Naive thymus-derived CD4-positive, alpha-beta T cell (primary cell): ENCODE measurements at regions not wholly inside any gene's neighbourhood (a gene's known extent, or its start where the extent isn't known, plus 50 kb on each side); places are given as distances from the start of the nearest gene placed in this dataset.

ENCODE experiments used
- ATAC-seq: fragments of 150-1000 bp; cut with Tn5 transposase; 2 replicates; pipeline ENCODE4 v1.10.0; 2021; ENCODE audit warnings: mild to moderate bottlenecking, moderate library complexity
- CTCF ChIA-PET: fragments of 350-600 bp; sonication (Branson Sonifier 250); formaldehyde crosslinking; loops from one replicate; lab custom pipeline; 2021; ENCODE audit warnings: antibody characterized with exemption; lab: Charles Lee
- POLR2A ChIA-PET: fragments of 350-600 bp; sonication (Branson Sonifier 250); formaldehyde crosslinking; loops from one replicate; lab custom pipeline; 2021; ENCODE audit warnings: antibody characterized with exemption, inconsistent platforms; lab: Charles Lee
- DNase-seq, 9 donors: peaks; one replicate each; pipeline versions ENCODE4 v3.0.0 to v3.0.0-alpha.2; 2020 to 2022; ENCODE audit warnings: mixed read lengths in 1 of 9
- H3K27ac ChIP-seq: one replicate; pipeline ENCODE4 v1.7.0; 2013; ENCODE audit warnings: mild to moderate bottlenecking, low read depth, low read length, moderate library complexity
- H3K27me3 ChIP-seq, 2 donors: one replicate each; pipeline ENCODE4 v1.7.0; 2013; ENCODE audit warnings: low read length in 2 of 2, mild to moderate bottlenecking in 2 of 2, moderate library complexity in 2 of 2; ENCODE audit not compliant: control insufficient read depth in 2 of 2, insufficient read depth in 2 of 2
- H3K36me3 ChIP-seq, 3 experiments: 1 replicate in 2 of 3; 2 replicates in 1 of 3; pipeline ENCODE4 v1.7.0; 2013; ENCODE audit warnings: low read length in 3 of 3, mild to moderate bottlenecking in 3 of 3, moderate library complexity in 1 of 3; ENCODE audit not compliant: insufficient read depth in 3 of 3, control insufficient read depth in 2 of 3
- H3K4me1 ChIP-seq, 2 donors: one replicate each; pipeline ENCODE4 v1.7.0; 2013; ENCODE audit warnings: low read length in 2 of 2, mild to moderate bottlenecking in 2 of 2, moderate library complexity in 1 of 2; ENCODE audit not compliant: control insufficient read depth in 2 of 2, insufficient read depth in 2 of 2
- H3K4me3 ChIP-seq: 2 replicates; pipeline ENCODE4 v1.7.0; 2013; ENCODE audit warnings: mild to moderate bottlenecking, low read length
- H3K9me3 ChIP-seq, 3 experiments: 1 replicate in 2 of 3; 2 replicates in 1 of 3; pipeline ENCODE4 v1.7.0; 2013; ENCODE audit warnings: low read length in 3 of 3; ENCODE audit not compliant: control insufficient read depth in 2 of 3
- H3K27ac Mint-ChIP-seq, 9 donors: one replicate each; pipeline ENCODE4 v1.8.0; 2020 to 2022; ENCODE audit warnings: mixed read lengths in 9 of 9, mild to moderate bottlenecking in 8 of 9, moderate library complexity in 5 of 9, inconsistent platforms in 2 of 9
- H3K27me3 Mint-ChIP-seq, 5 donors: one replicate each; pipeline ENCODE4 v1.8.0; 2021 to 2022; ENCODE audit warnings: mixed read lengths in 5 of 5, mild to moderate bottlenecking in 1 of 5
- H3K36me3 Mint-ChIP-seq, 5 donors: one replicate each; pipeline ENCODE4 v1.8.0; 2020 to 2022; ENCODE audit warnings: mixed read lengths in 5 of 5, mild to moderate bottlenecking in 3 of 5, inconsistent platforms in 1 of 5
- H3K4me1 Mint-ChIP-seq, 7 donors: one replicate each; pipeline ENCODE4 v1.8.0; 2020 to 2022; ENCODE audit warnings: mixed read lengths in 7 of 7, mild to moderate bottlenecking in 3 of 7, inconsistent platforms in 1 of 7
- H3K4me3 Mint-ChIP-seq, 10 donors: one replicate each; pipeline ENCODE4 v1.8.0; 2020 to 2022; ENCODE audit warnings: mild to moderate bottlenecking in 10 of 10, mixed read lengths in 10 of 10, moderate library complexity in 6 of 10, inconsistent platforms in 2 of 10
- H3K9me3 Mint-ChIP-seq, 11 donors: one replicate each; pipeline ENCODE4 v1.8.0; 2020 to 2022; ENCODE audit warnings: mixed read lengths in 11 of 11, mild to moderate bottlenecking in 4 of 11, inconsistent platforms in 1 of 11, moderate library complexity in 1 of 11
- intact Hi-C, 2 donors: fragments of 100-400 bp; cut with micrococcal nuclease; formaldehyde crosslinking; loops; one replicate each; pipeline ENCODE4 v1.15.1; 2023

DNA sequence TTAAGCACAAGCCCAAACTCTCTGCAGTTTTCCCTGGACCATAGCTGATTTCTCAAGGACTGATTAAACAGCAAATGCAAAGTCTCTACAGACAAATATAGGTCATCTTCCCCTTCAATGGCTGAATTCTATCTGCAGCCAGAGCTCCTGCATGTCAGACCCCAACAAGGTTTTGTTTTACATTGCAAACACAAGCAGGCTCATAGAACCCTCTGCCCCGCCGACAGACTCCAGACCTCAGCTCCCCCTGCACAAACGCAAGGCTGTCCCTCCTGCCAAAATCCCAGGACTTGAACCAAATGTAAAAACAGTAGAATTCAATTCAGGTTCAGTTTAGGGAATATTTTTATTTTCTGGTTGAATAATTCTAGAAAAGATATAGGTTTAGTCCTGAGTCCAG is 526.7 kb upstream of the TRPC7 start:
- Mint-ChIP-seq H3K9me3 (peaks cover 0 to 5% (median 0%) of the 10 kb centered on the region in 11 donors), H3K27ac (no peak overlapping the region), H3K27me3 (peaks cover 0 to 4% (median 0%) of the 10 kb centered on the region in 5 donors), H3K36me3 (no peaks in the 10 kb centered on the region), H3K4me1 (no peaks in the 10 kb centered on the region), H3K4me3 (no peak overlapping the region)
- ChIA-PET POLR2A (no interaction called here), CTCF (no interaction called here)
- Histone ChIP-seq H3K9me3 (no peaks in the 10 kb centered on the region), H3K4me3 (no peak overlapping the region), H3K36me3 (no peaks in the 10 kb centered on the region), H3K4me1 (no peaks in the 10 kb centered on the region), H3K27ac (no peak overlapping the region), H3K27me3 (no peaks in the 10 kb centered on the region)
- intact Hi-C loops: no loop called here
- ATAC-seq: no peak
- no peak for DNase-seq

DNA sequence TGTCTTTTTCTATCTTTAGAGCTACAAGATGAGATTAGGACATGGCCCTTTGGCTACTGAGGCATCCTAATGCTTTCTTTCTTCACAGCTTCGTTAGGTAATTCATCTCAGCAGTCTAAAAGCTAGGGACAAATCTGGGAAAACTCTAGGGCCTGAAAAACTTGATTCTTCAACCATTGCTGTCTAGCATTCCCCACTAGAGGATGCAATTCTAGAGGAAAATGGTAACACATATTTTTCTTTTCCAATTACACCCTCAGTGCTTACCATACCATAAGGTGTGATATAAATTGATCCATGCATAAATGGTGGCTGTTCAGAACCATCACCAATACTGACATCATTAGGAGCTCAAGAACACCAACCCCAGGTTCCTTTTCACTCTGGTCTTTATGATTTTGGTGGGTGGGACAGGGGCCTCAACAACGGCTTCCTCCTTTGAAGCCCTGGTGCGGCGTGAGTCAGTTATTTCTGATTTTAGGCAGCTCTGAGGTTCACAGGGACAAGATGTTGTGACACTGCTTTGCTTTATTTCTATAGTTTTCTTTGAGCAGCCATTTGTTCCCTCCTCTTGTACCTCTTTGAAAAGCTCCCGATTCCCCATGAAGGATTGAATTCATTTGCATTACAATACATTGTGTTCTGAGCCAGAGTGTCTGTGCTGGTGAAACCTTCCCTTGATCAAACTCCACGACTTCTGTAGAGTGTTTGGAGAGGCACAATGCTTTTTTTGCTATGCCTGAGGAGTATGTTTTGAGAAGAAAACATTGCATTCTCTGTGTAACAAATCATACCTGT is 526.0 kb upstream of the TRPC7 start:
- H3K36me3 Mint-ChIP-seq: no peaks in the 10 kb centered on the region
- DNase-seq: no peak
- H3K36me3 ChIP-seq: no peaks in the 10 kb centered on the region
- no peaks in the 10 kb centered on the region for H3K9me3 ChIP-seq
- ATAC-seq: no peak
- no peak overlapping the region for H3K4me3 Mint-ChIP-seq
- no peaks in the 10 kb centered on the region for H3K4me1 ChIP-seq
- no peaks in the 10 kb centered on the region for H3K27me3 ChIP-seq
- H3K27me3 Mint-ChIP-seq: peaks cover 0 to 4% (median 0%) of the 10 kb centered on the region in 5 donors
- no peaks in the 10 kb centered on the region for H3K4me1 Mint-ChIP-seq
- intact Hi-C loops: no loop called here
- H3K27ac ChIP-seq: no peak overlapping the region
- no peak overlapping the region for H3K4me3 ChIP-seq
- ChIA-PET POLR2A (no interaction called here), CTCF (no interaction called here)
- H3K9me3 Mint-ChIP-seq: peaks cover 0 to 5% (median 0%) of the 10 kb centered on the region in 11 donors
- no peak overlapping the region for H3K27ac Mint-ChIP-seq

GRCh38 chr5:136890431-136891148 is 525.2 kb upstream of the TRPC7 start:
- CTCF ChIA-PET: no interaction called here
- Histone ChIP-seq H3K27me3 (no peaks in the 10 kb centered on the region), H3K36me3 (no peaks in the 10 kb centered on the region), H3K4me1 (no peaks in the 10 kb centered on the region), H3K4me3 (no peak overlapping the region), H3K9me3 (no peaks in the 10 kb centered on the region), H3K27ac (no peak overlapping the region)
- H3K27me3 Mint-ChIP-seq: peaks cover 0 to 4% (median 0%) of the 10 kb centered on the region in 5 donors
- intact Hi-C loops: no loop called here
- H3K4me1 Mint-ChIP-seq: no peaks in the 10 kb centered on the region
- ATAC-seq: no peak
- no peak overlapping the region for H3K27ac Mint-ChIP-seq
- no peak overlapping the region for H3K4me3 Mint-ChIP-seq
- no peaks in the 10 kb centered on the region for H3K36me3 Mint-ChIP-seq
- DNase-seq: no peak
- POLR2A ChIA-PET: no interaction called here
- H3K9me3 Mint-ChIP-seq: peaks cover 0 to 5% (median 0%) of the 10 kb centered on the region in 11 donors

GRCh38 chr5:136886608-136887007 is 521.3 kb upstream of the TRPC7 start:
- Mint-ChIP-seq H3K9me3 (peaks cover 0 to 19% (median 6%) of the 10 kb centered on the region in 11 donors), H3K27me3 (peaks cover 0 to 4% (median 0%) of the 10 kb centered on the region in 5 donors), H3K27ac (no peak overlapping the region), H3K4me3 (no peak overlapping the region), H3K36me3 (no peaks in the 10 kb centered on the region), H3K4me1 (no peaks in the 10 kb centered on the region)
- H3K9me3 ChIP-seq: no peaks in the 10 kb centered on the region
- no peaks in the 10 kb centered on the region for H3K36me3 ChIP-seq
- intact Hi-C loops: no loop called here
- ChIA-PET CTCF (no interaction called here), POLR2A (no interaction called here)
- no peak for ATAC-seq
- H3K4me1 ChIP-seq: no peaks in the 10 kb centered on the region
- no peak for DNase-seq
- H3K27ac ChIP-seq: no peak overlapping the region
- no peak overlapping the region for H3K4me3 ChIP-seq
- H3K27me3 ChIP-seq: no peaks in the 10 kb centered on the region

GRCh38 chr5:136864960-136865359 is 499.6 kb upstream of the TRPC7 start:
- Mint-ChIP-seq H3K27ac (no peak overlapping the region), H3K27me3 (no peaks in the 10 kb centered on the region), H3K36me3 (no peaks in the 10 kb centered on the region), H3K9me3 (peaks cover 0 to 13% (median 0%) of the 10 kb centered on the region in 11 donors), H3K4me1 (no peaks in the 10 kb centered on the region), H3K4me3 (no peak overlapping the region)
- Histone ChIP-seq H3K9me3 (no peaks in the 10 kb centered on the region), H3K27me3 (no peaks in the 10 kb centered on the region), H3K36me3 (no peaks in the 10 kb centered on the region), H3K4me1 (no peaks in the 10 kb centered on the region), H3K27ac (no peak overlapping the region), H3K4me3 (no peak overlapping the region)
- CTCF ChIA-PET: no interaction called here
- POLR2A ChIA-PET: no interaction called here
- intact Hi-C loops: no loop called here
- ATAC-seq (no peak), DNase-seq (no peak)

- intact Hi-C loops: no loop called here
- no peaks in the 10 kb centered on the region for H3K4me1 ChIP-seq
- POLR2A ChIA-PET: no interaction called here
- H3K27me3 ChIP-seq: no peaks in the 10 kb centered on the region
- no peaks in the 10 kb centered on the region for H3K9me3 ChIP-seq
- no peaks in the 10 kb centered on the region for H3K4me1 Mint-ChIP-seq
- no peak overlapping the region for H3K27ac ChIP-seq
- CTCF ChIA-PET: no interaction called here
- no peaks in the 10 kb centered on the region for H3K27me3 Mint-ChIP-seq
- DNase-seq (no peak), ATAC-seq (no peak)
- no peak overlapping the region for H3K4me3 ChIP-seq
- H3K4me3 Mint-ChIP-seq: no peak overlapping the region
- peaks cover 0 to 20% (median 6%) of the 10 kb centered on the region in 11 donors for H3K9me3 Mint-ChIP-seq
- H3K36me3 ChIP-seq: no peaks in the 10 kb centered on the region
- H3K36me3 Mint-ChIP-seq: no peaks in the 10 kb centered on the region
- no peak overlapping the region for H3K27ac Mint-ChIP-seq
These were observed 491.3 kb upstream of the TRPC7 start for GRCh38 chr5:136856648-136857047.
